HG03103 (cell line): ENCODE measurements at regions not wholly inside any gene's neighbourhood (a gene's known extent, or its start where the extent isn't known, plus 50 kb on each side); places are given as distances from the start of the nearest gene placed in this dataset.
"Not testable (repeated sequence)": the region's sequence is repeated elsewhere in the genome, so short reads cannot be mapped to it uniquely, and the experiment has no call there.

Source experiments
- ATAC-seq: cut with Tn5 transposase; IDR thresholded peaks from one replicate; pipeline ENCODE4 v1.9.1; 2021; ENCODE audit warnings: low read depth; ENCODE audit not compliant: unreplicated experiment

- no peak for ATAC-seq
These were observed 731.4 kb downstream of the NR4A2 start for GRCh38 chr2:155600914-155601760.

DNA sequence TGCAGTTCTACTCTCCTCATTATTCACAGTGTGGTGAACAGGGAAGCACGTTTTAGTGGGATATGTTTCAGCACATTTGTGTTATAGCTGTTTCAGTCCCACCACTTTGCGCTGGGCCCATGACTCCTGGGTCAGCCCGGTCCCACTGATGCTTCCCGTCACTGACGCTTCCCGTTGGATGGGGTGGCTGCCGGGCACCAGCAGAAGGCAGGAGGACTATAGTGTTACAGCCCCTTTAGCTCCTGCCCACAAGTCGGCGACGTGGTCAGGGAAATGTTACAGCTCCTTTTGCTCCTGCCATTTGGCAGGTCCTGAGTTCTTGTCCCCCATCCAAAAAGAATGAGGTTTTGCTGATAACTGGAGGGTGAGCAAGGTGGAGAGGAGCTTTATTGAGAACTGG, 732.2 kb downstream of the NR4A2 start:
- ATAC-seq: no peak

GRCh38 chr2:155599834-155600233, 732.7 kb downstream of the NR4A2 start:
- no peak for ATAC-seq

DNA sequence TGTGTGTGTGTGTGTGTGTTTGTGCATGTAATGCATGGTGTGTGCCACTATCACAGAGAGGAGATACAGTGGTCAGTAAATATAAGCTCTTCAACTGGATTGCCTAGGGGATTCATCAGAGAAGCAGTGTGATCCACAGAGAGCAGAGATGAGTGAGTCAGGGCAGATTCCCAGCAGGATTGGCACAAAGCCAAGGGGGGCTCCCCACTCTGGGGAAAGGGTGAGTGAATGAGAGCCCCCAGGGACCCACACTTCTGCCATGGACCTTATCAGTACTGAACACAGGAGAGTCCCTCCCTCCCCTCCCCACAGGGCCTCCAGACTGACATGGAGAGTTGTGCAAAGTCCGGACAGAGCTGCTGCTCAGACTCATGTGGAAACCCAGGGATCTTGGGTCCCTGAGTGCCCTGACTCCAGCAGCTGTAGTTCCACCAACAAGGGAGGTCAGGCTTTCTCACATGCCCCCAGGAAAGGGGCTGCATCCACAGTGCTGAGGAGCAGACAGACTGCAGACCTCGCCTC, 748.8 kb downstream of the NR4A2 start:
- no peak for ATAC-seq

DNA sequence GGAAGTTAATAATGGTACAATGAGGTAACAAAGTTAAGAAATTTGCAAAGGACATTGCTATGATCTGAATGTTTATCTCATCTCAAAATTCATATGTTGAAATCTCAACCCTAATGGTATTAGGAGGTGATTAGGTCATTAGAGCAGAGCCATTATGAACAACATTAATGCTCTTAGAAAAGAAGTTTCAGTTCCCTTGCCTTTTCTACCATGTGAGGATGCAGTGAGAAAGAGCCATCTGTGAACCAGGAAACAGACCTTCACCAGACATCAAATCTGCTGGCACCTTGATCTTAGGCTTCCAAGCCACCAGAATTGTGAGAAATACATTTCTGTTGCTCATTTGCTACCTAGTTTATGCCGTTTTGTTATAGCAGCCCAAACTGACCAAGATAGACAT, 757.6 kb downstream of the NR4A2 start:
- no peak for ATAC-seq

DNA sequence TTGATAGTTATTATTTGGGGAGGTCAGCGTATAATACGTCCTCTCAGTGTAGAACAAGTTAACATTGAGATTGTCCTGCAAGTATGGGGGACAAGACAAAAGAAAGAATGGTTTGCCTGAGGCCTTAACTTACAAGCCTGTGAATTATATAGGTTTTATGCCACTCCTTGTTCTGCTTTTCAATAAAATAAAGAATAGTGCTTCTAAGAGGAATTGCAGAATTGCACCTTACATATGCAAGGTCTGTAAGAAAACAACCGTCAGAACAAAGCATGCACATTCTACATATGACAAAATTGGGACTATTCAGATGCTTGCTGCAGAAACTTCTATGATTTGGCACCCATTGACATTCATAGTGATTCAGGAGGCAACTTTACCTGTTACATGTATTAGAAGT, 785.0 kb downstream of the NR4A2 start:
- no peak for ATAC-seq

DNA sequence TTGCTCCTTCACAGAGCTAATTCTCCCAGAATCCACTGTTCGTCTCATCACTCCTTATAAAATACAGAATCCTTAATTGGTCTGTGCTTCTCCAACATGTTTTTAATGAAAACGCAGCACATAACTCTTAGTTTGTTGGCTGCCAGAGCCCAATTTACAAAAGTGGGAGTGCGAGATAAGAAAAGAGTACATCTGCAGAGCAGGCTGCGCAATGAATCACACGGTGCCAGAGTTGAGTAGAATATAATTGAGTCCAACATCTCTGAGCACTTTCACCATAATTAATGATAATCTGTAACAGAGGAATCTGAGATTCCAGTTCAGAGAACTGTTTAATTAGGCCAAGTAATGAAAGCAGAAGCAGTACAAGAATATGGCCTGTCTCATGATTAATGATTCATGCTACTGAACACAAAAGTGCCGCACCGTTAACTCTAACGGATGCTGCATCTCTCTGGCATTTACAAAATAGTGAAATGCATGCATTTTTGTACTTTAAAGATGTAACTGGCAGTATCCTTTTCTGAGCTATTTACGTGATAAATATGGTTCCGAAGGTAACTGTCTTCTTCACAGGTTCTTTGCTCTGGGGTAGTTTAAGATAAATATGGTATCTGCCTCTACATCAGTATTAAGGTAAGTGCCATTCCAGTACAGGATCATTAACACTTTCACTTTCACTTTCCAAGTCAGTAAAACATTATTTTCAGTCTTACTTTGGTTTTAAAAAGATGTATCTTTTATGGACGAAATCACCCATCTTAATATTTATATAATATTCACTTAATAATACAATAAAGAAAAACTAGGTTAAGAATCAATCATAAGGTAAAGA, 785.6 kb downstream of the NR4A2 start:
- no peak for ATAC-seq

GRCh38 chr2:155539028-155539427, 793.5 kb downstream of the NR4A2 start:
- not testable (repeated sequence) for ATAC-seq

DNA sequence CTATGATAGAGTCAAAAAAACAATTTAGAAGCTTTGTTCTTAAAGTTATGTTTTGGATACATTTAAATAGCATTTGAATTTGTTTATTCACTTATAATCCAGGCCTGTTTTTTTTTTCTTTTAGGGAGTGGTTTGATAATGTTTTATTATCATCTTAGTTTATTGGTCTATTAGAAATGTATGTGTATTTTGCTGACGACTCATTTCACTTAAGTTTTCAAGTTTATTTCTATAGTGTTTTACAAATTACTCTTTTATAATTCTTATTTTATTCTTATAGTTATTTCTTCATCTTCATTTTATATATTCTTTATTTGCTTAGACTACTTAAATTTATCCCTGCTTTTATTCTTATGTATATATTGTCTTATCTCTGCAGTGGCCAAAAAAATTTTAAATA, 804.5 kb downstream of the NR4A2 start:
- ATAC-seq: no peak

DNA sequence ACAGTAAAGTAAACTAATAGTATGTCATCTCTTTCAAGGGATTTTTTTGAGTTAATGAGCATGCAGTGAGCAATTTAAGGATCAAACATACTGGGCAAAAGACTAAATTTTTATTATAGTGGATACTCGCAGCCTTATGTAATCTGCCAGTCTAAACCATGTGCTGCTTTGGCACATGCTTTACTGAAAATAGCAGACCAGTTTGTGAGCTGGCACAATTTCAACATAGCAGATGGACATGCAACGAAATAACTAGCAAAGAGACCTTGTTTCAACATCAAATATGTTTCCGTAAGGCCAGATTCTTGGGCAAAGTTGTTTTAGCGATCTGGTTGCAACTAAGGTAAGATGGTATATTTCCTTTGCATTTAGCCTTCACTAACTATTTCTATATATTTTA, 807.3 kb downstream of the NR4A2 start:
- ATAC-seq: no peak

GRCh38 chr2:155519529-155520130, 812.9 kb downstream of the NR4A2 start:
- no peak for ATAC-seq

DNA sequence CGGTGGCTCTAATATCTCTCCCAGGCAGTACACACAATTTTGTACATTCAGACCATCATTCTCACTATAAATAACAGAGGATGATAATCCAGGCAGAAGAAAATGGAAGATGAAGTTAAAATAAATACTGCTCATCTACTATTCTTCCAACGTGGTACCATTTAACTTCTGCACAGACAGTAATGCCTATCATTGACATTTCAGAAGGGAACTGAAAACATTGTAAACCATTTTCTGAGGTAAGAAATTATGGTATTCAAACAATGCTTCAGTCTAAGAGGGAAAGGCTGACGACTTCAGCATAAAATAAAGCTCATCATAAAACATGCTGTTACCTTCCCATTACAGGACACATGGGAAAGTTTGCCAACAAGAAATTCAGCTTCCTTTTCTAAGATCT, 814.4 kb downstream of the NR4A2 start:
- no peak for ATAC-seq

DNA sequence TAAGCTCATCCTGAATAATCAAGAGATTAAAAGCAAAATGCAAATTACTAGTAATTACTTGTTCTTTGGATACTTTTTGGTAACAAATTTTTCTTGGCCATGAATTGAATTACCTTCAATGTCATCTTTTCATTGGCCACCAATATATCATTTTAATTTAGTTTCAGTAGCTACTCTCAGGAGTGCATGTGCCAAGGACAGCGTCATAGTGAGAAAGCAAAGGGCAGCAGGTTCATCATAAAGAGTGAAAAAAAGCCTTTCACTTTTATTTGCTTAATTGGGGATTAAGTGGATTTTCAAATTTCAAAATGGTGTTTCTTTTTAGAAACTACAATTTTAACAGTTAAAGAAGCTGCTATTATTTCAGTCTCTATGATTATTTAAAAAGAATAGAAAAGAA, 815.2 kb downstream of the NR4A2 start:
- ATAC-seq: no peak

- ATAC-seq: no peak
These were observed 814.8 kb downstream of the KCNJ3 start for GRCh38 chr2:155513248-155513647.

- ATAC-seq: no peak
These were observed 804.3 kb downstream of the KCNJ3 start for GRCh38 chr2:155502766-155503165.

DNA sequence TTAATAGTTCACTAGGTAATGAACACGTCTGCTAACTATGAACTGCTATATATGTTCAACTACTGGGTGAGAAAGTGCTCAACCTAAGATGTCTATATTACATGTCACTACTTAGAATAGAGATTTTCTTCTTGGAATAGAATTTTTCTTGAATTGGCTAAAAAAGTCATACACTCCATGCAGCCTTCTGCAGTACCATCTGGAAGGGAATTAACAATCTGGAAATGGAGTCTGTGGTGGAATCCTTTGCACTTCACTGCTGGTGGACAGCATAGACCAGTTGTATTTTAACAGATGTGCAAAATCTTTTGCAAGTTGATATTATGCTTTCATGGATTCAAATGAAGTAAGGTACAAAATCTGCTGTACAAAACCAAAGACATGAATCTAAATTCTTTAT, 799.6 kb downstream of the KCNJ3 start:
- ATAC-seq: no peak

DNA sequence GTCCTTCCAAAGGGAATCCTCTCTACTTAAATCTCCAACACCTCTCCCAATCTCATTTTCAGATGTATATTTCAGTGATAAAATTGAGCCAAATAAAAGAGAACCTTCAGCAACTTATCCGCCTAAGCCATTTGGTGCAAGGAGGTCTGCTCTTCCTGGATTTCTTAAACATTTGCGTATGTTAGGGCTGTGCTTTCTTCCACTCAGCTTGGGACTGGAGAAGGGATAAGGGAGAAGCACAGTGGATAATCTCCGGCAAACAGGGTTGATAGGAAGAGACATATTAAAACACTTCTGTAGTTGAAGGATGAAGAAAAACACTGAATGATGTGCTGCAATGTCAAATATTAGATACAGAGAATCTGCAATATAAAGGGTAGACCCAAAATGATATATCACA, 796.2 kb downstream of the KCNJ3 start:
- no peak for ATAC-seq

- no peak for ATAC-seq
These were observed 786.8 kb downstream of the KCNJ3 start for GRCh38 chr2:155485141-155485842.

GRCh38 chr2:155481141-155481540, 782.6 kb downstream of the KCNJ3 start:
- ATAC-seq: no peak

GRCh38 chr2:155472018-155472417, 773.5 kb downstream of the KCNJ3 start:
- not testable (repeated sequence) for ATAC-seq

- ATAC-seq: no peak
These were observed 757.7 kb downstream of the KCNJ3 start for GRCh38 chr2:155456222-155456621.
